ENCODE measurements at regions not wholly inside any gene's neighbourhood (a gene's known extent, or its start where the extent isn't known, plus 50 kb on each side); places are given as distances from the start of the nearest gene placed in this dataset.
A peak's percentile ranks its signal among the peaks of the same experiment; 100 is the strongest.
"Not testable (repeated sequence)": the region's sequence is repeated elsewhere in the genome, so short reads cannot be mapped to it uniquely, and the experiment has no call there.

GRCh38 chr19:56980326-56980725 is 139.5 kb upstream of the USP29 start:
- not testable (repeated sequence) for DNase-seq (ENCODE audit: low spot score)

GRCh38 chr19:56980906-56981305 is 138.9 kb upstream of the USP29 start:
- no peak for DNase-seq (ENCODE audit: low spot score)

GRCh38 chr19:56981440-56981839 is 138.3 kb upstream of the USP29 start:
- not testable (repeated sequence) for DNase-seq (ENCODE audit: low spot score)

GRCh38 chr19:56983171-56983570 is 136.6 kb upstream of the USP29 start:
- DNase-seq (ENCODE audit: low spot score): peak; percentile 77

GRCh38 chr19:56983804-56984203 is 136.0 kb upstream of the USP29 start:
- DNase-seq (ENCODE audit: low spot score): no peak

GRCh38 chr19:56986386-56986785 is 133.4 kb upstream of the USP29 start:
- DNase-seq (ENCODE audit: low spot score): no peak

- peak; percentile 70 for DNase-seq (ENCODE audit: low spot score)
These were observed 132.6 kb upstream of the USP29 start for GRCh38 chr19:56987184-56987583.

GRCh38 chr19:56988299-56988698 is 131.5 kb upstream of the USP29 start:
- no peak for DNase-seq (ENCODE audit: low spot score)

GRCh38 chr19:56991912-56992311 is 127.9 kb upstream of the USP29 start:
- DNase-seq (ENCODE audit: low spot score): no peak

GRCh38 chr19:56993851-56994250 is 125.9 kb upstream of the USP29 start:
- DNase-seq (ENCODE audit: low spot score): no peak

GRCh38 chr19:56994251-56995017 is 125.4 kb upstream of the USP29 start:
- DNase-seq (ENCODE audit: low spot score): no peak

GRCh38 chr19:56995303-56995702 is 124.5 kb upstream of the USP29 start:
- no peak for DNase-seq (ENCODE audit: low spot score)

GRCh38 chr19:57002195-57002601 is 117.6 kb upstream of the USP29 start:
- DNase-seq (ENCODE audit: low spot score): no peak

GRCh38 chr19:57002710-57003109 is 117.1 kb upstream of the USP29 start:
- DNase-seq (ENCODE audit: low spot score): no peak

- no peak for DNase-seq (ENCODE audit: low spot score)
These were observed 115.4 kb upstream of the USP29 start for GRCh38 chr19:57004418-57004817.

- DNase-seq (ENCODE audit: low spot score): no peak
These were observed 111.4 kb upstream of the USP29 start for GRCh38 chr19:57008432-57008831.

- DNase-seq (ENCODE audit: low spot score): peak; percentile 77
These were observed 109.2 kb upstream of the USP29 start for GRCh38 chr19:57010541-57010940.

GRCh38 chr19:57016076-57016475 is 103.7 kb upstream of the USP29 start:
- peak; percentile 62 for DNase-seq (ENCODE audit: low spot score)

GRCh38 chr19:57016491-57016890 is 103.3 kb upstream of the USP29 start:
- no peak for DNase-seq (ENCODE audit: low spot score)

- DNase-seq (ENCODE audit: low spot score): no peak
These were observed 94.3 kb upstream of the USP29 start for GRCh38 chr19:57025491-57025890.

GRCh38 chr19:57026476-57026875 is 93.3 kb upstream of the USP29 start:
- DNase-seq (ENCODE audit: low spot score): no peak

GRCh38 chr19:57027360-57027759 is 92.4 kb upstream of the USP29 start:
- DNase-seq (ENCODE audit: low spot score): no peak

GRCh38 chr19:57028804-57029525 is 90.8 kb upstream of the USP29 start:
- DNase-seq (ENCODE audit: low spot score): no peak

GRCh38 chr19:57031106-57031505 is 88.7 kb upstream of the USP29 start:
- peak; percentile 78 for DNase-seq (ENCODE audit: low spot score)
